Parathyroid adenoma (tissue), 2 donors: ENCODE measurements at regions not wholly inside any gene's neighbourhood (a gene's known extent, or its start where the extent isn't known, plus 50 kb on each side); places are given as distances from the start of the nearest gene placed in this dataset.
"Not testable (repeated sequence)": the region's sequence is repeated elsewhere in the genome, so short reads cannot be mapped to it uniquely, and the experiment has no call there.

Source experiments
- H2AFZ ChIP-seq: fragments of 300-600 bp; sonication (generic); one replicate; pipeline ENCODE4 v1.7.0; 2017; ENCODE audit warnings: antibody characterized with exemption, mild to moderate bottlenecking
- H3K27ac ChIP-seq: fragments of 300-600 bp; sonication (generic); one replicate; pipeline ENCODE4 v1.7.0; 2017
- H3K27me3 ChIP-seq: fragments of 300-600 bp; sonication (generic); one replicate; pipeline ENCODE4 v1.7.0; 2017; ENCODE audit warnings: low read length; ENCODE audit not compliant: control insufficient read depth, insufficient read depth
- H3K36me3 ChIP-seq: fragments of 300-600 bp; sonication (generic); one replicate; pipeline ENCODE4 v1.7.0; 2017; ENCODE audit warnings: low read length; ENCODE audit not compliant: control insufficient read depth, insufficient read depth
- H3K4me1 ChIP-seq: fragments of 300-600 bp; sonication (generic); one replicate; pipeline ENCODE4 v1.7.0; 2017; ENCODE audit warnings: control low read depth
- H3K4me2 ChIP-seq: fragments of 300-600 bp; sonication (generic); one replicate; pipeline ENCODE4 v1.7.0; 2017; ENCODE audit warnings: low read length
- H3K4me3 ChIP-seq: fragments of 300-600 bp; sonication (generic); one replicate; pipeline ENCODE4 v1.7.0; 2017; ENCODE audit warnings: low read depth, low read length
- H3K79me2 ChIP-seq: fragments of 300-600 bp; sonication (generic); one replicate; pipeline ENCODE4 v1.7.0; 2017; ENCODE audit warnings: control low read depth
- H3K9ac ChIP-seq: fragments of 300-600 bp; sonication (generic); one replicate; pipeline ENCODE4 v1.7.0; 2017; ENCODE audit warnings: mild to moderate bottlenecking
- H3K9me3 ChIP-seq: fragments of 300-600 bp; sonication (generic); one replicate; pipeline ENCODE4 v1.7.0; 2017; ENCODE audit warnings: low read length; ENCODE audit not compliant: control insufficient read depth
- TF ChIP-seq, protein P1 (sequence below): fragments of 300-600 bp; sonication (generic); IDR thresholded peaks from one replicate; pipeline ENCODE4 v1.7.0; 2017; ENCODE audit warnings: antibody characterized with exemption, mild to moderate bottlenecking
- donor health status: primary hyperparathyroidism.

GRCh38 chr7:86050918-86051317, 592.8 kb upstream of the GRM3 start:
- H2AFZ ChIP-seq: no peak overlapping the region
- H3K27ac ChIP-seq: no peak overlapping the region
- no peak overlapping the region for H3K9ac ChIP-seq
- H3K4me3 ChIP-seq: no peak overlapping the region
- TF ChIP-seq, protein P1, sequence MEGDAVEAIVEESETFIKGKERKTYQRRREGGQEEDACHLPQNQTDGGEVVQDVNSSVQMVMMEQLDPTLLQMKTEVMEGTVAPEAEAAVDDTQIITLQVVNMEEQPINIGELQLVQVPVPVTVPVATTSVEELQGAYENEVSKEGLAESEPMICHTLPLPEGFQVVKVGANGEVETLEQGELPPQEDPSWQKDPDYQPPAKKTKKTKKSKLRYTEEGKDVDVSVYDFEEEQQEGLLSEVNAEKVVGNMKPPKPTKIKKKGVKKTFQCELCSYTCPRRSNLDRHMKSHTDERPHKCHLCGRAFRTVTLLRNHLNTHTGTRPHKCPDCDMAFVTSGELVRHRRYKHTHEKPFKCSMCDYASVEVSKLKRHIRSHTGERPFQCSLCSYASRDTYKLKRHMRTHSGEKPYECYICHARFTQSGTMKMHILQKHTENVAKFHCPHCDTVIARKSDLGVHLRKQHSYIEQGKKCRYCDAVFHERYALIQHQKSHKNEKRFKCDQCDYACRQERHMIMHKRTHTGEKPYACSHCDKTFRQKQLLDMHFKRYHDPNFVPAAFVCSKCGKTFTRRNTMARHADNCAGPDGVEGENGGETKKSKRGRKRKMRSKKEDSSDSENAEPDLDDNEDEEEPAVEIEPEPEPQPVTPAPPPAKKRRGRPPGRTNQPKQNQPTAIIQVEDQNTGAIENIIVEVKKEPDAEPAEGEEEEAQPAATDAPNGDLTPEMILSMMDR: no peak
- no peak overlapping the region for H3K4me2 ChIP-seq
- H3K27me3 ChIP-seq: no peaks in the 10 kb centered on the region
- no peaks in the 10 kb centered on the region for H3K79me2 ChIP-seq
- no peaks in the 10 kb centered on the region for H3K9me3 ChIP-seq
- no peaks in the 10 kb centered on the region for H3K36me3 ChIP-seq
- H3K4me1 ChIP-seq: no peaks in the 10 kb centered on the region

DNA sequence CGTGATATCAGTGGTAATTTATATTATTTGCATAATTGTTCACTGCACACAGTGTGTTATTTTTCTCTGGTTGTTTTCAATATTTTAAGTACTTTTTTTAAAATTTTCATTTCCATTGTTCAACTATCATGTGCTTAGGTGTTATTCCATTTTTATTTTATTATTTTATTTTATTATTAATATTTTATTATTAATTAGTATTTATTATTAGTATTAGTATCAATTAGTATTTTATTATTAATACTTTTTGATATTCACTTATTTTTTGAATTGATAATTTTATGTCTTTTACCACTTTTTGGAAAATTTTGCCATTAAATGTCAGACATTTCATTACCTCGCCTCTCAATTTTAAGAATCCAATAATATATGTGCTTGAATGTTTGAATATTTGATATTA, 593.8 kb upstream of the GRM3 start:
- no peaks in the 10 kb centered on the region for H3K27me3 ChIP-seq
- no peaks in the 10 kb centered on the region for H3K36me3 ChIP-seq
- no peak overlapping the region for H3K4me2 ChIP-seq
- H3K4me1 ChIP-seq: no peaks in the 10 kb centered on the region
- no peak overlapping the region for H3K9ac ChIP-seq
- H3K4me3 ChIP-seq: no peak overlapping the region
- TF ChIP-seq, protein P1: no peak
- H3K79me2 ChIP-seq: no peaks in the 10 kb centered on the region
- no peak overlapping the region for H2AFZ ChIP-seq
- H3K9me3 ChIP-seq: no peaks in the 10 kb centered on the region
- H3K27ac ChIP-seq: no peak overlapping the region

GRCh38 chr7:86045197-86045596, 598.5 kb upstream of the GRM3 start:
- H3K36me3 ChIP-seq, H2AFZ ChIP-seq, H3K4me1 ChIP-seq, H3K4me3 ChIP-seq, H3K27ac ChIP-seq, H3K9ac ChIP-seq, H3K27me3 ChIP-seq, H3K4me2 ChIP-seq, H3K79me2 ChIP-seq, H3K9me3 ChIP-seq: not testable (repeated sequence)

- Histone ChIP-seq H3K4me3 (no peak overlapping the region), H3K4me2 (no peak overlapping the region), H2AFZ (no peak overlapping the region), H3K27me3 (no peaks in the 10 kb centered on the region), H3K4me1 (no peaks in the 10 kb centered on the region), H3K9ac (no peak overlapping the region), H3K36me3 (no peaks in the 10 kb centered on the region), H3K79me2 (no peaks in the 10 kb centered on the region), H3K27ac (no peak overlapping the region), H3K9me3 (no peaks in the 10 kb centered on the region)
- TF ChIP-seq, protein P1: no peak
These were observed 617.9 kb upstream of the GRM3 start for GRCh38 chr7:86025807-86026206.

- Histone ChIP-seq H3K27me3 (no peaks in the 10 kb centered on the region), H3K9ac (no peak overlapping the region), H3K4me1 (no peaks in the 10 kb centered on the region), H2AFZ (no peak overlapping the region), H3K27ac (no peak overlapping the region), H3K4me3 (no peak overlapping the region), H3K36me3 (no peaks in the 10 kb centered on the region), H3K4me2 (no peak overlapping the region), H3K79me2 (no peaks in the 10 kb centered on the region), H3K9me3 (no peaks in the 10 kb centered on the region)
- TF ChIP-seq, protein P1: no peak
These were observed 630.0 kb upstream of the GRM3 start for GRCh38 chr7:86013662-86014061.
